ENCODE measurements at regions not wholly inside any gene's neighbourhood (a gene's known extent, or its start where the extent isn't known, plus 50 kb on each side); places are given as distances from the start of the nearest gene placed in this dataset.
A peak's percentile ranks its signal among the peaks of the same experiment; 100 is the strongest.

- Histone ChIP-seq H4K5ac (ENCODE audit: insufficient read length, low read depth, low read length) (no peak overlapping the region), H4K20me1 (ENCODE audit: control insufficient read depth, insufficient read depth, insufficient read length) (no peaks in the 10 kb centered on the region), H2AK5ac (ENCODE audit: insufficient read length, low read length) (no peak overlapping the region), H3K79me1 (ENCODE audit: insufficient read depth, low read depth, low read length, poor library complexity, severe bottlenecking) (no peaks in the 10 kb centered on the region), H3K23ac (ENCODE audit: insufficient read length, low read depth, low read length) (no peak overlapping the region), H2AFZ (ENCODE audit: low read length) (no peak overlapping the region), H3T11ph (ENCODE audit: low read length) (no peak overlapping the region), H3K4me1 (ENCODE audit: insufficient read depth, low read length) (no peaks in the 10 kb centered on the region), H3K23me2 (ENCODE audit: insufficient read length, low read depth, low read length, poor library complexity, severe bottlenecking) (no peaks in the 10 kb centered on the region), H3K18ac (ENCODE audit: insufficient read length, low read depth, low read length) (no peak overlapping the region), H3K4ac (ENCODE audit: low read depth, low read length) (no peak overlapping the region), H2BK120ac (ENCODE audit: low read depth, low read length, poor library complexity, severe bottlenecking) (no peak overlapping the region), H2BK15ac (ENCODE audit: low read depth, low read length) (no peak overlapping the region), H3K56ac (ENCODE audit: insufficient read length, low read depth, low read length) (no peak overlapping the region), H3K9me3 (ENCODE audit: control insufficient read depth, low read depth, low read length) (no peaks in the 10 kb centered on the region), H2BK5ac (ENCODE audit: insufficient read length, low read length) (no peak overlapping the region), H3K4me2 (ENCODE audit: insufficient read depth, insufficient read length, low read length) (no peak overlapping the region), H3K14ac (ENCODE audit: insufficient read depth, low read length) (no peak overlapping the region), H2BK12ac (ENCODE audit: insufficient read length, low read depth, low read length) (no peak overlapping the region), H3K9ac (ENCODE audit: extremely low read depth, insufficient read length, low read length) (no peak overlapping the region), H4K91ac (ENCODE audit: insufficient read length, low read depth, low read length) (no peak overlapping the region), H4K8ac (replicated peaks; ENCODE audit: insufficient read length, low read depth, low read length) (no peak overlapping the region), H2BK20ac (ENCODE audit: low read depth, low read length, poor library complexity, severe bottlenecking) (no peak overlapping the region), H3K79me2 (ENCODE audit: insufficient read depth, low read length) (no peaks in the 10 kb centered on the region), H3K27ac (ENCODE audit: insufficient read length, low read depth, low read length) (no peak overlapping the region), H3K27me3 (ENCODE audit: insufficient read depth, low read length) (no peaks in the 10 kb centered on the region)
- Mint-ChIP-seq H3K27ac (no peak overlapping the region), H3K36me3 (ENCODE audit: insufficient read depth in 1 of 3, low read depth in 3 of 3) (peaks cover 0 to 2% (median 0%) of the 10 kb centered on the region in 3 experiments; a peak in 1 of 7 replicates), H3K4me1 (peaks cover 0 to 3% of the 10 kb centered on the region in 2 experiments; a peak in 1 of 4 replicates), H3K27me3 (ENCODE audit: low read depth) (peaks cover 11% of the 10 kb centered on the region), H3K4me3 (no peak overlapping the region), H3K9me3 (no peaks in the 10 kb centered on the region; a peak in 1 of 5 replicates)
- peak; percentile 22 for DNase-seq
- no peak for TF ChIP-seq CTCF (conservative IDR thresholded peaks at IDR 0.05)
- no CpG with 5 or more reads among the region's 16 CpGs for WGBS (ENCODE audit: extremely low coverage, insufficient read length, low lambda C conversion rate)
Observed at GRCh38 chr13:111515635-111516034, 195.2 kb downstream of the TEX29 start.
